CD4-positive, alpha-beta T cell treated with Interleukin-6 at 100 ng/mL for 8 hours (primary cell): ENCODE measurements at regions not wholly inside any gene's neighbourhood (a gene's known extent, or its start where the extent isn't known, plus 50 kb on each side); places are given as distances from the start of the nearest gene placed in this dataset.
"Not testable (repeated sequence)": the region's sequence is repeated elsewhere in the genome, so short reads cannot be mapped to it uniquely, and the experiment has no call there.

Experiments
- DNase-seq: peaks from one replicate; pipeline ENCODE4 v3.0.0-alpha.2; 2020; ENCODE audit warnings: mixed read lengths, low spot score

- DNase-seq = no peak
These were observed 177.3 kb downstream of the BANP start for GRCh38 chr16:88128556-88128955.

GRCh38 chr16:88129133-88129532, 177.9 kb downstream of the BANP start:
- DNase-seq = not testable (repeated sequence)

- no peak for DNase-seq
These were observed 178.8 kb downstream of the BANP start for GRCh38 chr16:88130016-88130415.

- no peak for DNase-seq
These were observed 179.4 kb downstream of the BANP start for GRCh38 chr16:88130681-88131080.

GRCh38 chr16:88131256-88131655, 180.0 kb downstream of the BANP start:
- no peak for DNase-seq

GRCh38 chr16:88131966-88132365, 180.7 kb downstream of the BANP start:
- no peak for DNase-seq

GRCh38 chr16:88132836-88133506, 181.7 kb downstream of the BANP start:
- DNase-seq = no peak

GRCh38 chr16:88133507-88133843, 182.2 kb downstream of the BANP start:
- DNase-seq = no peak

GRCh38 chr16:88134172-88134898, 183.1 kb downstream of the BANP start:
- DNase-seq = not testable (repeated sequence)

- DNase-seq = not testable (repeated sequence)
These were observed 183.9 kb downstream of the BANP start for GRCh38 chr16:88134899-88135682.

- not testable (repeated sequence) for DNase-seq
These were observed 185.0 kb downstream of the BANP start for GRCh38 chr16:88136211-88136713.

GRCh38 chr16:88136939-88137338, 185.7 kb downstream of the BANP start:
- DNase-seq = not testable (repeated sequence)

- DNase-seq = not testable (repeated sequence)
These were observed 187.9 kb downstream of the BANP start for GRCh38 chr16:88139141-88139540.

GRCh38 chr16:88140195-88140594, 189.0 kb downstream of the BANP start:
- DNase-seq = not testable (repeated sequence)

- no peak for DNase-seq
These were observed 190.3 kb downstream of the BANP start for GRCh38 chr16:88141580-88141979.

- DNase-seq = not testable (repeated sequence)
These were observed 191.1 kb downstream of the BANP start for GRCh38 chr16:88142056-88142935.

- DNase-seq = not testable (repeated sequence)
These were observed 192.1 kb downstream of the BANP start for GRCh38 chr16:88143122-88144027.

GRCh38 chr16:88144028-88144511, 192.8 kb downstream of the BANP start:
- DNase-seq = no peak

- not testable (repeated sequence) for DNase-seq
These were observed 194.1 kb downstream of the BANP start for GRCh38 chr16:88145376-88145775.

GRCh38 chr16:88145824-88146405, 194.7 kb downstream of the BANP start:
- not testable (repeated sequence) for DNase-seq
